SK-N-MC (cell line): ENCODE measurements at regions not wholly inside any gene's neighbourhood (a gene's known extent, or its start where the extent isn't known, plus 50 kb on each side); places are given as distances from the start of the nearest gene placed in this dataset.

ENCODE experiments used
- DNase-seq: peaks from one replicate; pipeline ENCODE4 v3.0.0-alpha.2; 2011; ENCODE audit warnings: low read depth, low spot score
- H3K27ac ChIP-seq: fragments of 200-600 bp; sonication (generic); 2 replicates; pipeline ENCODE4 v1.5.1; 2016; ENCODE audit warnings: mixed run types
- H3K36me3 ChIP-seq: fragments of 200-600 bp; sonication (generic); 2 replicates; pipeline ENCODE4 v1.6.1; 2017; ENCODE audit warnings: antibody characterized with exemption, low read length, mixed read lengths; ENCODE audit not compliant: insufficient read depth
- H3K4me3 ChIP-seq: fragments of 200-600 bp; sonication (generic); 2 replicates; pipeline ENCODE4 v1.5.1; 2016
- H3K9ac ChIP-seq: fragments of 200-600 bp; sonication (generic); 2 replicates; pipeline ENCODE4 v1.8.0; 2017; ENCODE audit warnings: mixed run types, mixed read lengths; ENCODE audit not compliant: insufficient read length
- H3K9me3 ChIP-seq: fragments of 200-600 bp; sonication (generic); 2 replicates; pipeline ENCODE4 v1.6.1; 2017; ENCODE audit warnings: low read depth, mild to moderate bottlenecking, antibody characterized with exemption, low read length, moderate library complexity, mixed read lengths
- EZH2 ChIP-seq: fragments of 200-600 bp; sonication (generic); IDR thresholded peaks from one replicate; pipeline ENCODE4 v1.6.1; 2017; ENCODE audit warnings: antibody characterized with exemption
- FOXP2 ChIP-seq: optimal IDR thresholded peaks from 2 replicates; pipeline ENCODE3; 2011; ENCODE audit warnings: mild to moderate bottlenecking, moderate library complexity; ENCODE audit not compliant: insufficient read depth; ENCODE audit errors: extremely low read length, control extremely low read depth
- POLR2AphosphoS5 ChIP-seq: IDR thresholded peaks from 2 replicates; pipeline ENCODE4 v1.6.1; 2012; ENCODE audit warnings: mild to moderate bottlenecking, low read depth, low read length, borderline replicate concordance

DNA sequence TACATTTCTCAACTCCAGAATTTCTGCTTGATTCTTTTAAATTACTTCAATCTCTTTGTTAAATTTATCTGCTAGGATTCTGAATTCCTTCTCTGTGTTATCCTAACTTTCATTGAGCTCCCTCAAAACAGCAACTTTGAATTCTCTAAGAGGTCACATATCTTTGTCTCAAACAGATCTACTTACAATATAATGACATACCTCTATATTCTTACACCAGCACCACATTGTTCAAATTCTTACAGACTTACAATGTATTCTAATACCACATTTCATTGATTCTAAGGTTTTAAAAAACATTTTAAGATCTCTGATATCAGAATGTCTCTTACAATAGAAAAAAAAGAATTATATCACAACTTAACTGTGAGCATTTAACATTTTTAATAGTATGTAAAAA is 77.4 kb downstream of the DIRAS3 start:
- Histone ChIP-seq H3K9ac (no peak overlapping the region), H3K27ac (no peak overlapping the region), H3K9me3 (no peaks in the 10 kb centered on the region), H3K4me3 (no peak overlapping the region), H3K36me3 (no peaks in the 10 kb centered on the region)
- TF ChIP-seq EZH2 (no peak), POLR2AphosphoS5 (no peak), FOXP2 (no peak)
- no peak for DNase-seq

DNA sequence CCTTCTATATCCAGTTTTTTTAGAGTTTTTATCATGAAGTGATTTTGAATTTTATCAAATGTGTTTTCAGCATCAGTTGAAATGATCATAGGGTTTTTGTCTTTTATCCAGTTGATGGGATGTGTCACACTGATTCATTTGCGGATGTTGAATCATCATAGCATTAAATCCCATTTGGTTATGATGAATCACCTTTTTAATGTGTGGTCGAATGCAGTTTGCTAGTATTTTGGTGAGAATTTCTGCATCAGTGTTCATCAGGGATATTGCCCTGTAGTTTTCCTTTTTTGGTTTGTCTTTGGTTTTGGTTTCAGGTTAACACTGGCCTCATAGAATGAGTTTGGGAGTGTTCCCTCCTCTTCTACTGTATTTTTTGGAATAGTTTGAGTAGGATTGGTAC is 80.3 kb downstream of the DIRAS3 start:
- TF ChIP-seq FOXP2 (no peak), POLR2AphosphoS5 (no peak), EZH2 (no peak)
- H3K9ac ChIP-seq, result no peak overlapping the region
- no peak overlapping the region for H3K27ac ChIP-seq
- H3K36me3 ChIP-seq, result no peaks in the 10 kb centered on the region
- H3K9me3 ChIP-seq, result no peaks in the 10 kb centered on the region
- no peak overlapping the region for H3K4me3 ChIP-seq
- no peak for DNase-seq

DNA sequence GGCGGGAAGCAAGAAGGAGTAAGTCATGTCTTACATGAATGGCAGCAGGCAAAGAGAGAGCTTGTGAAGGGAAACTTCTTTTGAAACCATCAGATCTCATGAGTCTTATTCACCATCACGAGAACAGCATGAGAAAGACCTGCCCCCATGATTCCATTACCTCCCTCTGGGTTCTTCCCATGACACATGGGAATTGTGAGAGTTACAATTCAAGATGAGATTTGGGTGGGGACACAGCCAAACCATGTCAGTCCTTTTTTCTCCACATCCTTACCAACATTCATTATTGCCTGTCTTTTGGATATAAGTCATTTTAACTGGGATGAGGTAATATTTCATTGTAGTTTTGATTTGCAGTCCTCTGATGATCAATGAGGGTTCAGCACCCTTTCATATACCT is 81.0 kb downstream of the DIRAS3 start:
- TF ChIP-seq FOXP2, result no peak
- TF ChIP-seq POLR2AphosphoS5, result no peak
- no peak for TF ChIP-seq EZH2
- Histone ChIP-seq H3K9me3 (no peaks in the 10 kb centered on the region), H3K27ac (no peak overlapping the region), H3K9ac (no peak overlapping the region), H3K4me3 (no peak overlapping the region), H3K36me3 (no peaks in the 10 kb centered on the region)
- no peak for DNase-seq

DNA sequence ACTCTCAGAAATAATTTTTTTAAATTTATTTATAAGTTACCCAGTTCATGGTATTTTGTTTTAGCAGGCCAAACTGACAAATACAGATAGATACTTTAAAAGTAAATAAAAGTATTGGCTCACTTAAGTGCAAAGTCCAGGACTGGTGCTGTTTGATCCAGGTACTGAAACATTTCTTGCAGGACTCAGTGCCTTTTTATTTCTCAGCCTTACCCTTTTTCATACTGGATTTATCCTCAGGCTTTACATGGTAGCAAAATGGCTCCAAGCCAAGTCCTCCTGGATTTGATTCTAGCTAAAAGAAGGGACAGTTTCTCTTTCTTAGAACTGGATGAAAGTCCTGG is 83.8 kb downstream of the DIRAS3 start:
- no peaks in the 10 kb centered on the region for H3K9me3 ChIP-seq
- no peak overlapping the region for H3K4me3 ChIP-seq
- no peak overlapping the region for H3K9ac ChIP-seq
- TF ChIP-seq EZH2, result no peak
- TF ChIP-seq POLR2AphosphoS5, result no peak
- no peak for TF ChIP-seq FOXP2
- H3K27ac ChIP-seq, result no peak overlapping the region
- H3K36me3 ChIP-seq, result no peaks in the 10 kb centered on the region
- no peak for DNase-seq

DNA sequence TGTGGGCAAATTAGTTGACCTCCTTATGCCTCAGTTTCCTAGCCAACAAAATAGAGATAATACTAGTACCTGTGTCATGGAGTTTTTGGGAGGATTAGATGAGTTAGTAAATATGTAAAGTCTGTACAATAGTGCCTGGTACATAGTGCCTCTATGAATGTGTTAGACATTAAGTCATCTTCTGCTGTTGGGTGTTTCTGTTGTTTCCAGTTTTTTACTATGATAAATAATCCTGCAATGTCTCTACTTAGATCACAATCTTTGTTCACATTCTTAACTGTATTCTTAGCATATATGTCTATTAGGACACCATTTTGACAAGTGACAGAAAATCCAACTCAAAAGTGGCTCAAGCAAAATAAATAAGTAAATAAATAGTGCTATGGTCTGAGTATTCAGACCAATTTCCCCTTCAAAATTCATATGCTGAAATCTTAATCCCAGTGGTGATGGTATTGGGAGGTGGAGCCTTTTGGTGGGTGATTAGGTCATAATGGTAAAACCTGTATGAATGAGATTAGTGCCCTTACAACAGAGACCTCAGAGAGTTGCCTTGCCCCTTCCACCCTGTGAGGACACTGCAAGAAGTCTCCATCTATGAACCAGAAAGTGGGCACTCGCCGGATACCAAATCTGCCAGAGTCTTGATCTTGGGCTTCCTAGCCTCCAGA is 84.3 kb downstream of the DIRAS3 start:
- TF ChIP-seq EZH2, result no peak
- no peak for TF ChIP-seq FOXP2
- TF ChIP-seq POLR2AphosphoS5, result no peak
- Histone ChIP-seq H3K27ac (no peak overlapping the region), H3K9ac (no peak overlapping the region), H3K4me3 (no peak overlapping the region), H3K36me3 (no peaks in the 10 kb centered on the region), H3K9me3 (no peaks in the 10 kb centered on the region)
- DNase-seq, result no peak

DNA sequence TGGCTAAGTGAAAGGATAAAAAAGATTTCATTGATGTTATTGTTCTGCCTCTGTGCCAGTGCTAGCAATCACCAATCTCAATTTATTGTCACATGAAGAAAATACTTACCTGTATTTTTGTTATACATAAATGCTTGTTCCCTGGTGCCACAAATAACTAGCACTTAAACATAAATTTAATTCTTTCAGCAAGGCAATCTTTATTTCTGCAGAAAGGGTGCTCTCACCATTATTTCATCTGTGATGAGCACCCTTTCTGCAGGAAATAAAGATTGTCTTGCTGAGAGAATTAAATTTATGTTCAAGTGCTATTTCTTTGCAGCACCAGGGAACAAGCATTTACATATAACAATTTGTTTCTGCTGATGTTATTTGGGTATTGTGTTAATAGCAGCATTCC is 87.2 kb downstream of the DIRAS3 start:
- Histone ChIP-seq H3K4me3 (no peak overlapping the region), H3K9ac (no peak overlapping the region), H3K36me3 (no peaks in the 10 kb centered on the region), H3K27ac (no peak overlapping the region), H3K9me3 (no peaks in the 10 kb centered on the region)
- no peak for TF ChIP-seq POLR2AphosphoS5
- no peak for TF ChIP-seq FOXP2
- no peak for TF ChIP-seq EZH2
- no peak for DNase-seq

DNA sequence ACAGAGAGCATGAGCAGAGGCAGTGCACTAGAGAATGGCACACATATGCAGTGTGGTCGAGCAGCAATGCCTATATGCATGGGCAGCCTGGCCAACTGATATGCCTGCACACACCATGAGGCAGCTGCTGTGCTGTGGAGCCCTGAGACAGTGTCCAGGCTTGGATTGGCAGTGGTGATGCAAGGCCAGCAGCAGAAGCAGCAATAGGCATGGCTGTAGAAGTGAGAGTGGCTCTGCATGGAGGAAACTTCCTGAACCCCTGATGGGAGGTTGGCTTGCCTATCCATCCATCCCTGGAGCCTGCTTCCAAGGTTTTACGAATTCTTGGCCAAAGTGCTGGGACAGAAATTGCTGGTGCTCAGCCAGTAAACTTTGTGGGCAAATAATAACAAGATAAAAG is 89.7 kb downstream of the DIRAS3 start:
- DNase-seq, result no peak
- TF ChIP-seq POLR2AphosphoS5 (no peak), FOXP2 (no peak), EZH2 (no peak)
- H3K4me3 ChIP-seq, result no peak overlapping the region
- no peak overlapping the region for H3K27ac ChIP-seq
- H3K36me3 ChIP-seq, result no peaks in the 10 kb centered on the region
- H3K9me3 ChIP-seq, result no peaks in the 10 kb centered on the region
- no peak overlapping the region for H3K9ac ChIP-seq

DNA sequence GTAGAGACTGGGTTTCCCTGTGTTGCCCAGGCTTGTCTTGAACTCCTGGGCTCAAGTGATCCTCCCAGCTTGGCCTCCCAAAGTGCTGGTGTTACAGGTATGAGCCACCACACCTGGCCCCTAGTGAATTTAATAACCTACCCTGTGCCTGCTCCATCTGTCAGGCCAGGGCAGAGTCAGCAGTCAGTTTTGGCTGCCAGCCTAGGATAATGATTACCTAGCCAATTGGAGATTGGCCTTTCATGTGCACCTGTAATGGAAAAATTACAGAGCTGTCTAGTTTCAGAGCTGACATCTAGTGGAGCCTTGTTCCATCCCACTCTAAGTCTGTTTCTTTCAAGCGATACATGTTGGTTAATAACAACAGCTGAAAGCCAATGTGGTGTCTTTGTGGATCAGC is 92.0 kb downstream of the DIRAS3 start:
- no peak overlapping the region for H3K9ac ChIP-seq
- no peak for DNase-seq
- no peaks in the 10 kb centered on the region for H3K9me3 ChIP-seq
- TF ChIP-seq POLR2AphosphoS5 (no peak), FOXP2 (no peak)
- H3K36me3 ChIP-seq, result no peaks in the 10 kb centered on the region
- H3K4me3 ChIP-seq, result no peak overlapping the region
- no peak overlapping the region for H3K27ac ChIP-seq

DNA sequence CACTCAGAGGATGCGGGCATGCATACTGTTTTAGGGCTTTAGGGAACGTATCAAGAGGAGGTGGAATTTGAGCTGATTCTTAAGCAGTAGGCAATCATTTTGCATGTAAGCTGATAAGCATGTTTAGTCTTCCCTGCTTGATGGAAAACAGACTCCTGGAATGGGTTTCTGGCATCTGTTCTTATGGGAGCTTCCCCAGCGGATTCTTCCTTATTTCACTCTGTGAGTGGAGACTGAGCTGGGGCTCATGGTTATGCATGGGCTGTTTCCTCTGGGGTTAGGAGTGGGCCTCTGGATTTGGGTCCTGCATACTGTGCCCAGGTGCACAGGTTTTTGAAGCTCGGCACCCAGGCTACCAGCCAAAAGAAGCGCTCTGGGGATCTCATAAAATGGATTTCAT is 93.4 kb downstream of the DIRAS3 start:
- no peak overlapping the region for H3K27ac ChIP-seq
- TF ChIP-seq FOXP2 (no peak), POLR2AphosphoS5 (no peak), EZH2 (no peak)
- no peak for DNase-seq

More for the DNA sequence above, 93.4 kb downstream of the DIRAS3 start:
- no peaks in the 10 kb centered on the region for H3K36me3 ChIP-seq
- no peak overlapping the region for H3K4me3 ChIP-seq
- H3K9ac ChIP-seq, result no peak overlapping the region
- no peaks in the 10 kb centered on the region for H3K9me3 ChIP-seq
